NCI-H774 (cell line): ENCODE measurements at regions not wholly inside any gene's neighbourhood (a gene's known extent, or its start where the extent isn't known, plus 50 kb on each side); places are given as distances from the start of the nearest gene placed in this dataset.

Source experiments
- DNase-seq: peaks from one replicate; lab custom pipeline; 2025; lab: John Stamatoyannopoulos, UW

- no peak for DNase-seq
Observed at GRCh38 chr9:515665-516064, 301.0 kb downstream of the DOCK8 start.

- DNase-seq, result no peak
Observed at GRCh38 chr9:517993-518392, 303.3 kb downstream of the DOCK8 start.

GRCh38 chr9:518540-518939 lies 303.9 kb downstream of the DOCK8 start:
- DNase-seq, result no peak

GRCh38 chr9:519579-519978 lies 304.9 kb downstream of the DOCK8 start:
- DNase-seq, result no peak

GRCh38 chr9:520302-520701 lies 305.6 kb downstream of the DOCK8 start:
- DNase-seq, result no peak

- no peak for DNase-seq
Observed at GRCh38 chr9:522190-522589, 307.5 kb downstream of the DOCK8 start.

GRCh38 chr9:522658-523057 lies 308.0 kb downstream of the DOCK8 start:
- DNase-seq, result no peak

GRCh38 chr9:523444-523843 lies 308.8 kb downstream of the DOCK8 start:
- no peak for DNase-seq

GRCh38 chr9:524008-524407 lies 309.3 kb downstream of the DOCK8 start:
- DNase-seq, result no peak

GRCh38 chr9:526904-527591 lies 312.4 kb downstream of the DOCK8 start:
- no peak for DNase-seq

- DNase-seq, result no peak
Observed at GRCh38 chr9:529731-530130, 311.8 kb upstream of the DMRT1 start.

GRCh38 chr9:530681-531080 lies 310.8 kb upstream of the DMRT1 start:
- no peak for DNase-seq

GRCh38 chr9:532707-533106 lies 308.8 kb upstream of the DMRT1 start:
- DNase-seq, result peak; percentile 36

- DNase-seq, result no peak
Observed at GRCh38 chr9:534886-535285, 306.6 kb upstream of the DMRT1 start.

- no peak for DNase-seq
Observed at GRCh38 chr9:535356-535755, 306.1 kb upstream of the DMRT1 start.

- DNase-seq, result no peak
Observed at GRCh38 chr9:536597-537511, 304.6 kb upstream of the DMRT1 start.

GRCh38 chr9:543478-543877 lies 298.0 kb upstream of the DMRT1 start:
- DNase-seq, result no peak

GRCh38 chr9:545480-545879 lies 296.0 kb upstream of the DMRT1 start:
- DNase-seq, result no peak

- no peak for DNase-seq
Observed at GRCh38 chr9:546235-546634, 295.3 kb upstream of the DMRT1 start.

GRCh38 chr9:546797-547223 lies 294.7 kb upstream of the DMRT1 start:
- DNase-seq, result no peak

- DNase-seq, result no peak
Observed at GRCh38 chr9:547314-547713, 294.2 kb upstream of the DMRT1 start.

GRCh38 chr9:549455-549997 lies 292.0 kb upstream of the DMRT1 start:
- DNase-seq, result no peak

GRCh38 chr9:550333-550732 lies 291.2 kb upstream of the DMRT1 start:
- no peak for DNase-seq
